Activated CD4-positive, alpha-beta T cell treated with anti-CD3 and anti-CD28 coated beads for 36 hours (primary cell): ENCODE measurements at regions not wholly inside any gene's neighbourhood (a gene's known extent, or its start where the extent isn't known, plus 50 kb on each side); places are given as distances from the start of the nearest gene placed in this dataset.

Experiments
- ATAC-seq: fragments of 200-7000 bp; cut with Tn5 transposase; one replicate; pipeline ENCODE4 v1.10.0; 2021; ENCODE audit warnings: mild to moderate bottlenecking, moderate library complexity
- CTCF ChIA-PET: fragments of 350-600 bp; sonication (Branson Sonifier 250); formaldehyde crosslinking; loops from one replicate; lab custom pipeline; 2021; ENCODE audit warnings: antibody characterized with exemption; lab: Charles Lee
- POLR2A ChIA-PET: fragments of 350-600 bp; sonication (Branson Sonifier 250); formaldehyde crosslinking; loops from one replicate; lab custom pipeline; 2021; ENCODE audit warnings: antibody characterized with exemption, inconsistent platforms; lab: Charles Lee
- DNase-seq: peaks from one replicate; pipeline ENCODE4 v3.0.0-alpha.2; 2020
- H3K27ac Mint-ChIP-seq: one replicate; pipeline ENCODE4 v1.8.0; 2021; ENCODE audit warnings: mixed read lengths
- H3K27me3 Mint-ChIP-seq: one replicate; pipeline ENCODE4 v1.8.0; 2021; ENCODE audit warnings: mixed read lengths
- H3K36me3 Mint-ChIP-seq: one replicate; pipeline ENCODE4 v1.8.0; 2021; ENCODE audit warnings: low read depth, mixed read lengths
- H3K4me1 Mint-ChIP-seq: one replicate; pipeline ENCODE4 v1.8.0; 2021; ENCODE audit warnings: mixed read lengths
- H3K4me3 Mint-ChIP-seq: one replicate; pipeline ENCODE4 v1.8.0; 2021; ENCODE audit warnings: mild to moderate bottlenecking, moderate library complexity, mixed read lengths
- H3K9me3 Mint-ChIP-seq: one replicate; pipeline ENCODE4 v1.8.0; 2021; ENCODE audit warnings: low read depth, mixed read lengths
- intact Hi-C, 2 experiments: fragments of 100-400 bp; cut with DNase I in 1 of 2; cut with micrococcal nuclease in 1 of 2; formaldehyde crosslinking; loops; one replicate each; pipeline versions ENCODE4 v1.14.2 to v1.15.1; 2022 to 2024; cut with DNase I, micrococcal nuclease

GRCh38 chr9:103714992-103715391, 379.1 kb upstream of the SMC2 start:
- intact Hi-C loops = no loop called here
- Mint-ChIP-seq H3K4me3 (no peak overlapping the region), H3K27ac (no peak overlapping the region), H3K9me3 (peaks cover 5% of the 10 kb centered on the region), H3K36me3 (no peaks in the 10 kb centered on the region), H3K27me3 (no peaks in the 10 kb centered on the region), H3K4me1 (no peaks in the 10 kb centered on the region)
- DNase-seq = no peak
- CTCF ChIA-PET = interaction anchor here (0.6 kb wide), 1 partner anchor 1211 kb away, joined by 3 read pairs; no protein-coding TSS in a partner anchor
- ATAC-seq = no peak
- POLR2A ChIA-PET = no interaction called here

- ChIA-PET CTCF (no interaction called here), POLR2A (no interaction called here)
- Mint-ChIP-seq H3K9me3 (peaks cover 2% of the 10 kb centered on the region), H3K36me3 (no peaks in the 10 kb centered on the region), H3K4me3 (no peak overlapping the region), H3K27ac (no peak overlapping the region), H3K27me3 (no peaks in the 10 kb centered on the region), H3K4me1 (no peaks in the 10 kb centered on the region)
- intact Hi-C loops = no loop called here
- DNase-seq (no peak), ATAC-seq (no peak)
These were observed 373.1 kb upstream of the SMC2 start for GRCh38 chr9:103721056-103721455.

GRCh38 chr9:103730866-103731265, 363.2 kb upstream of the SMC2 start:
- ATAC-seq (no peak), DNase-seq (no peak)
- Mint-ChIP-seq H3K9me3 (no peaks in the 10 kb centered on the region), H3K27ac (no peak overlapping the region), H3K27me3 (no peaks in the 10 kb centered on the region), H3K36me3 (no peaks in the 10 kb centered on the region), H3K4me1 (no peaks in the 10 kb centered on the region), H3K4me3 (no peak overlapping the region)
- ChIA-PET POLR2A (no interaction called here), CTCF (no interaction called here)
- intact Hi-C loops = no loop called here

GRCh38 chr9:103731541-103731940, 362.6 kb upstream of the SMC2 start:
- H3K36me3 Mint-ChIP-seq = no peaks in the 10 kb centered on the region
- no peak overlapping the region for H3K4me3 Mint-ChIP-seq
- no peaks in the 10 kb centered on the region for H3K27me3 Mint-ChIP-seq
- ATAC-seq = no peak
- H3K9me3 Mint-ChIP-seq = no peaks in the 10 kb centered on the region
- intact Hi-C loops = no loop called here
- no peak overlapping the region for H3K27ac Mint-ChIP-seq
- POLR2A ChIA-PET = no interaction called here
- CTCF ChIA-PET = no interaction called here
- no peak for DNase-seq
- H3K4me1 Mint-ChIP-seq = no peaks in the 10 kb centered on the region

GRCh38 chr9:103734471-103734870, 359.6 kb upstream of the SMC2 start:
- Mint-ChIP-seq H3K4me3 (no peak overlapping the region), H3K4me1 (no peaks in the 10 kb centered on the region), H3K27ac (no peak overlapping the region), H3K27me3 (no peaks in the 10 kb centered on the region), H3K9me3 (no peaks in the 10 kb centered on the region), H3K36me3 (no peaks in the 10 kb centered on the region)
- POLR2A ChIA-PET = no interaction called here
- CTCF ChIA-PET = no interaction called here
- DNase-seq = no peak
- intact Hi-C loops = no loop called here
- ATAC-seq = no peak

GRCh38 chr9:103755441-103755840, 338.7 kb upstream of the SMC2 start:
- Mint-ChIP-seq H3K4me1 (no peaks in the 10 kb centered on the region), H3K9me3 (no peaks in the 10 kb centered on the region), H3K27me3 (no peaks in the 10 kb centered on the region), H3K27ac (no peak overlapping the region), H3K4me3 (no peak overlapping the region), H3K36me3 (no peaks in the 10 kb centered on the region)
- CTCF ChIA-PET = interaction anchor here (0.7 kb wide), 1 partner anchor 127 kb away, joined by 3 read pairs; no protein-coding TSS in a partner anchor
- DNase-seq (no peak), ATAC-seq (no peak)
- intact Hi-C loops = no loop called here
- POLR2A ChIA-PET = no interaction called here

- H3K36me3 Mint-ChIP-seq = no peaks in the 10 kb centered on the region
- ATAC-seq = no peak
- intact Hi-C loops = no loop called here
These were observed 338.1 kb upstream of the SMC2 start for GRCh38 chr9:103755986-103756385.

GRCh38 chr9:103757062-103757461, 337.0 kb upstream of the SMC2 start:
- DNase-seq = no peak
- POLR2A ChIA-PET = no interaction called here
- intact Hi-C loops = no loop called here
- Mint-ChIP-seq H3K4me3 (no peak overlapping the region), H3K27me3 (no peaks in the 10 kb centered on the region), H3K36me3 (no peaks in the 10 kb centered on the region), H3K9me3 (no peaks in the 10 kb centered on the region), H3K4me1 (no peaks in the 10 kb centered on the region), H3K27ac (no peak overlapping the region)
- CTCF ChIA-PET = no interaction called here
- ATAC-seq = no peak

More at GRCh38 chr9:103755986-103756385, 338.1 kb upstream of the SMC2 start:
- H3K27me3 Mint-ChIP-seq = no peaks in the 10 kb centered on the region
- H3K4me1 Mint-ChIP-seq = no peaks in the 10 kb centered on the region
- no peak overlapping the region for H3K4me3 Mint-ChIP-seq
- no peaks in the 10 kb centered on the region for H3K9me3 Mint-ChIP-seq
- H3K27ac Mint-ChIP-seq = no peak overlapping the region
- CTCF ChIA-PET = interaction anchor here (0.7 kb wide), 1 partner anchor 127 kb away, joined by 3 read pairs; no protein-coding TSS in a partner anchor
- POLR2A ChIA-PET = no interaction called here
- no peak for DNase-seq

- POLR2A ChIA-PET = no interaction called here
- Mint-ChIP-seq H3K27ac (no peak overlapping the region), H3K4me3 (no peak overlapping the region), H3K36me3 (no peaks in the 10 kb centered on the region), H3K27me3 (no peaks in the 10 kb centered on the region), H3K9me3 (no peaks in the 10 kb centered on the region), H3K4me1 (no peaks in the 10 kb centered on the region)
- no peak for DNase-seq
- ATAC-seq = no peak
- intact Hi-C loops = no loop called here
- CTCF ChIA-PET = no interaction called here
These were observed 332.6 kb upstream of the SMC2 start for GRCh38 chr9:103761466-103761865.

- H3K27ac Mint-ChIP-seq = no peak overlapping the region
- H3K4me1 Mint-ChIP-seq = no peaks in the 10 kb centered on the region
- ChIA-PET CTCF (no interaction called here), POLR2A (no interaction called here)
- intact Hi-C loops = no loop called here
- DNase-seq (no peak), ATAC-seq (peak; percentile 47)
- H3K27me3 Mint-ChIP-seq = peaks cover 4% of the 10 kb centered on the region
- H3K9me3 Mint-ChIP-seq = no peaks in the 10 kb centered on the region
- H3K36me3 Mint-ChIP-seq = no peaks in the 10 kb centered on the region
- H3K4me3 Mint-ChIP-seq = no peak overlapping the region
These were observed 304.4 kb upstream of the SMC2 start for GRCh38 chr9:103789686-103790085.

- no peak overlapping the region for H3K4me3 Mint-ChIP-seq
- CTCF ChIA-PET = no interaction called here
- H3K4me1 Mint-ChIP-seq = peaks cover 7% of the 10 kb centered on the region
- ATAC-seq (peak; percentile 98), DNase-seq (peak; percentile 14)
- no peaks in the 10 kb centered on the region for H3K9me3 Mint-ChIP-seq
- no peak overlapping the region for H3K27ac Mint-ChIP-seq
- H3K27me3 Mint-ChIP-seq = peaks cover 4% of the 10 kb centered on the region
- POLR2A ChIA-PET = interaction anchor here (0.6 kb wide), 1 partner anchor 595 kb away, joined by 5 read pairs; no protein-coding TSS in a partner anchor
- no peaks in the 10 kb centered on the region for H3K36me3 Mint-ChIP-seq
- intact Hi-C loops = loop anchor here (2.0 to 5.0 kb wide), 3 partner anchors 294 to 944 kb away; partner anchors contain the start of gene SMC2 (in 1 of the 2)
These were observed 295.5 kb upstream of the SMC2 start for GRCh38 chr9:103798620-103799019.

GRCh38 chr9:103799959-103800358, 294.1 kb upstream of the SMC2 start:
- H3K27ac Mint-ChIP-seq = no peak overlapping the region
- no peak overlapping the region for H3K4me3 Mint-ChIP-seq
- CTCF ChIA-PET = no interaction called here
- POLR2A ChIA-PET = no interaction called here
- no peaks in the 10 kb centered on the region for H3K36me3 Mint-ChIP-seq
- intact Hi-C loops = loop anchor here (2.0 to 5.0 kb wide), 3 partner anchors 292 to 942 kb away; partner anchors contain the start of gene SMC2 (in 1 of the 2)
- ATAC-seq (no peak), DNase-seq (no peak)
- H3K9me3 Mint-ChIP-seq = no peaks in the 10 kb centered on the region
- peaks cover 2% of the 10 kb centered on the region for H3K27me3 Mint-ChIP-seq
- H3K4me1 Mint-ChIP-seq = peaks cover 7% of the 10 kb centered on the region
